ENCODE measurements at regions not wholly inside any gene's neighbourhood (a gene's known extent, or its start where the extent isn't known, plus 50 kb on each side); places are given as distances from the start of the nearest gene placed in this dataset.

DNA sequence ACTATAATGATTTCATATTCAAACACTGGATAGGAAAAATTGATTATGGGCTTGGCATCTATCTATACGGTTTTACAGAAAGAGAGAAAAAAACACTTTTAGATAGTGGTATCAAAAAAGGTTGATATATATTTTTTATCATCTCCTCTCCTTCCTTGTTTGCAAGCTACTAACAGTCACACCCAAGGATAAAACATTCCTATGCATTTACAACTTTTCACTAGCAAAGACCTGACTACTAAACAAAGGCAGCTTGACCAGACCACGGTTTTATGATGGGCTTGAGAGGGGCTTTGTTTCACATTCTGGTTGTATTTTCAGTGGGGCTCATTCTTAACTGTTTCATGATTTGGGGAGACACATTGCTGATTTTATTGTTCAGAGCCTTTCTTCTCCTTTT is 477.6 kb upstream of the CITED2 start:
- Mint-ChIP-seq H3K27me3 (ENCODE audit: low read depth) (no peaks in the 10 kb centered on the region), H3K27ac (peak overlapping the region; percentile 60 to 96 (median 66)), H3K4me1 (peaks cover 55% of the 10 kb centered on the region), H3K36me3 (ENCODE audit: low read depth) (peaks cover 11% of the 10 kb centered on the region), H3K9me3 (peaks cover 16% of the 10 kb centered on the region), H3K4me3 (no peak overlapping the region)
- TF ChIP-seq, protein P1, sequence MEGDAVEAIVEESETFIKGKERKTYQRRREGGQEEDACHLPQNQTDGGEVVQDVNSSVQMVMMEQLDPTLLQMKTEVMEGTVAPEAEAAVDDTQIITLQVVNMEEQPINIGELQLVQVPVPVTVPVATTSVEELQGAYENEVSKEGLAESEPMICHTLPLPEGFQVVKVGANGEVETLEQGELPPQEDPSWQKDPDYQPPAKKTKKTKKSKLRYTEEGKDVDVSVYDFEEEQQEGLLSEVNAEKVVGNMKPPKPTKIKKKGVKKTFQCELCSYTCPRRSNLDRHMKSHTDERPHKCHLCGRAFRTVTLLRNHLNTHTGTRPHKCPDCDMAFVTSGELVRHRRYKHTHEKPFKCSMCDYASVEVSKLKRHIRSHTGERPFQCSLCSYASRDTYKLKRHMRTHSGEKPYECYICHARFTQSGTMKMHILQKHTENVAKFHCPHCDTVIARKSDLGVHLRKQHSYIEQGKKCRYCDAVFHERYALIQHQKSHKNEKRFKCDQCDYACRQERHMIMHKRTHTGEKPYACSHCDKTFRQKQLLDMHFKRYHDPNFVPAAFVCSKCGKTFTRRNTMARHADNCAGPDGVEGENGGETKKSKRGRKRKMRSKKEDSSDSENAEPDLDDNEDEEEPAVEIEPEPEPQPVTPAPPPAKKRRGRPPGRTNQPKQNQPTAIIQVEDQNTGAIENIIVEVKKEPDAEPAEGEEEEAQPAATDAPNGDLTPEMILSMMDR (IDR thresholded peaks at IDR 0.05; ENCODE audit: unreplicated experiment in 3 of 3): no peak

DNA sequence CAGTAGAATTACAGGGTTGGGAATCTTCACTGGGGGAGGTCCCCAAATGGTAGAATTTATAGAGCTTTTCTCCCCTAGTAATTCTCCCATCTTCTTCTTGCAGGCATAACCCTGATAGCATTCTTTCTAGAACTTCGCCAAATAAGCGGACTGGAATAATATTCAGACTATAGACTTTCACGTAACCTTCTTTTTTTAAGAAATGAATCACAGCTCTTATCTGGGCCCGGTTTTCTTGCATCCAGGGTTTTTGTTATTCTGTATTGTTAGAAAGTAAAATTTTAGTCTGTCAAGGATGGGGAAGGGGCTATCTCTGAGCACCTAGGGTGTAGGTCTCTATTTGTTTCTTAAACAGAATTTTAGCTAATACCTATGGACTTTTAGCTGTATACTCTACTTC is 476.8 kb upstream of the CITED2 start:
- H3K4me3 Mint-ChIP-seq: no peak overlapping the region
- H3K4me1 Mint-ChIP-seq: peaks cover 55% of the 10 kb centered on the region
- H3K36me3 Mint-ChIP-seq (ENCODE audit: low read depth): peaks cover 11% of the 10 kb centered on the region
- peak overlapping the region in 1 of 3 experiments; percentile 60 for H3K27ac Mint-ChIP-seq
- TF ChIP-seq, protein P1 (IDR thresholded peaks at IDR 0.05; ENCODE audit: unreplicated experiment in 3 of 3): no peak
- no peaks in the 10 kb centered on the region for H3K27me3 Mint-ChIP-seq (ENCODE audit: low read depth)
- H3K9me3 Mint-ChIP-seq: peaks cover 16% of the 10 kb centered on the region

DNA sequence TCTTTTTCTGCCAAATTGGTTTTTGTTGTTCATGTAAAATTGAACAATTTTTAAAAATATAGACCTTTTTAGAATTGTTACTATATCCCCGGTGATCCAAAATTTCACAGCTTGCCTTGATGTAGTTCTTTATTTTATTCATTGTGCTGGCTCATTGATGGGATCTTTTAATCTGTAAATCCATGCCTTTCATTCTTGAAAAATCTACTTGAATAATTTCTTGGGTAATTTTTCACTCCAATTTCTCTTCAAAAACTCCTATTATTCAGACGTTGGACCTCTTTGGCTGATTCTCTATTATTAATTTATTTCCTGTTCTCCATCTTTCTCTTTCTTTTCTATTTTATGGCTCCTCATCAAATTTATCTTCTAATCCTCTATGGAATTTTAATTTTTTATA is 476.1 kb upstream of the CITED2 start:
- peaks cover 16% of the 10 kb centered on the region for H3K9me3 Mint-ChIP-seq

DNA sequence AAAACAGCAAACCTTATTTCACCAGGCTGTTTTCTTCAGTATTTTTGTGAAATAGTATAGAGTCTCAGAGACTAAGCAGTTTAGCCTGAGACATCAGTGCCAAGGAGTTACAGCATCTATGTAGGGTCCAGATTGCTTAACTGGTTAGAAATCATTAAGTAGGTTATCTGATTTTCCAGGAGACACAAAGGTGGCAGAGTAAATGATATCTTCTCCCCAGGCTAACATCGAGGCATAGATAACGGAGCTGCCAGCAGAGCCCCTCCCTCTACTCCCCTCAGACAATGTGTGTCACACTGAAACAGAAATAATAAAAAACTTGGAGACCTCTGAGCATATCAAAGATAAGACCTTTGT is 473.0 kb upstream of the CITED2 start:
- Mint-ChIP-seq H3K27me3 (ENCODE audit: low read depth) (no peaks in the 10 kb centered on the region), H3K4me3 (no peak overlapping the region), H3K27ac (peak overlapping the region; percentile 68 to 79 (median 72)), H3K36me3 (ENCODE audit: low read depth) (peaks cover 11% of the 10 kb centered on the region), H3K9me3 (peaks cover 16% of the 10 kb centered on the region), H3K4me1 (peaks cover 21% of the 10 kb centered on the region)
- TF ChIP-seq, protein P1 (IDR thresholded peaks at IDR 0.05; ENCODE audit: unreplicated experiment in 3 of 3): no peak

More for the DNA sequence above, 476.1 kb upstream of the CITED2 start:
- TF ChIP-seq, protein P1 (IDR thresholded peaks at IDR 0.05; ENCODE audit: unreplicated experiment in 3 of 3): no peak
- no peaks in the 10 kb centered on the region for H3K27me3 Mint-ChIP-seq (ENCODE audit: low read depth)
- H3K27ac Mint-ChIP-seq: no peak overlapping the region
- peaks cover 48% of the 10 kb centered on the region for H3K4me1 Mint-ChIP-seq
- H3K4me3 Mint-ChIP-seq: no peak overlapping the region
- peaks cover 11% of the 10 kb centered on the region for H3K36me3 Mint-ChIP-seq (ENCODE audit: low read depth)

DNA sequence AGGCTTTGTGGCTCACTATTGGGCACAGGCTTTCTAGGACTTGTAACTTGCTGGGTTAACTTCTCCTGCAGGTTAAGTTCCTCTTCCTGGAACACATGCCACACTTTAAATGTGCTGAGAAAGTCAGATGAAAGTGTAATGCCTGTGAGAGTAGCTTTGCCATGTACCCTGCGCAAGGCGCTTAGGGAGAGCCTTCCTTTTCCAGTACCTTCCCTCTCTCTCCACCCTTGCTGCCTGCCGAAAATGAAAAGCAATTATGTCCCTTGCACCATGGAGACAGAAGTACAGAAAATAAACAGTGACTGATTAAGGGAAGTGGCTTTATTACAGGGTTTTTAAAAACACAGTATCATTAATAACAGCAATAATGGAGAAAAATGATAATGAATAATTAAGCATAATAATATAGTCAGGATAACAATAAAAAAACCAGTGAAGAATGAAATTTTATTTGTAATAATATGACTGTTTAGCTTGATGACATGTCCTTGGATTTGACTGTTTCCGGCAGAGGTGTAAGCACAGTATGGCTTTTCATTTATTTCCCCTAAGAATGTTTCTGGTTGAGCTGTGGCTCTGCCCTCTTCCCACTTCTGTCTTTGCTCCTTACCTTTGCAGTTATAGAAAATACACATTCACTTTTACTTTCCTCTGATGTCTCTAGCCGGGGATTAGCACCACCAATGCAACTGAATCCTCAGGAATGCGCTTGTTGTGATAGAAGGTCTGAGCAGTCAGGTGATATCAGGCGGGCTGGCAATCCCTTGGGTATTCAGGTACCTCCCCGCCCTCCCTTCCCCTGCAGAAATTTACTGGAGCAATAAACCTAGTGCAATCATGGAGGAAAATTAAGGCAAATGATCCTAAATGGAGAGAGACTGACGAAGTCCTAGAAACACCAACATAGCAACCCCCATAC is 472.3 kb upstream of the CITED2 start:
- H3K27me3 Mint-ChIP-seq (ENCODE audit: low read depth): no peaks in the 10 kb centered on the region
- TF ChIP-seq, protein P1 (IDR thresholded peaks at IDR 0.05; ENCODE audit: unreplicated experiment in 3 of 3): no peak
- H3K4me3 Mint-ChIP-seq: no peak overlapping the region
- peaks cover 16% of the 10 kb centered on the region for H3K4me1 Mint-ChIP-seq
- H3K27ac Mint-ChIP-seq: peak overlapping the region; percentile 68 to 79 (median 72)
- H3K36me3 Mint-ChIP-seq (ENCODE audit: low read depth): peaks cover 11% of the 10 kb centered on the region
- H3K9me3 Mint-ChIP-seq: peaks cover 19% of the 10 kb centered on the region

DNA sequence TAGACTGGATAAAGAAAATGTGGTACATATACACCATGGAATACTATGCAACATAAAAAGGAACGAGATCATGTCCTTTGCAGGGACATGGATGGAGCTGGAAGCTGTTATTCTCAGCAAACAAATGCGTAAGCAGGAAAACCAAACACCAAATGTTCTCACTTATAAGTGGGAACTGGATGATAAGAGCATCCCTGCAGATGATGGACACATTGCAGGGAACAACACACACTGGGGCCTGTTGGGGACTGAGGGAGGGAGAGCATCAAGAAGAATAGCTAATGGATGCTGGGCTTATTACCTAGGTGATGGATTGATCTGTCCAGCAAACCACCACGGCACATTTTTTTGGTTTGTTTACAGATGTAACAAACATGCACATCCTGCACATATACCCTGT is 470.5 kb upstream of the CITED2 start:
- peaks cover 6% of the 10 kb centered on the region for H3K9me3 Mint-ChIP-seq
- no peak overlapping the region for H3K4me3 Mint-ChIP-seq
- peaks cover 13% of the 10 kb centered on the region for H3K4me1 Mint-ChIP-seq
- TF ChIP-seq, protein P1 (IDR thresholded peaks at IDR 0.05; ENCODE audit: unreplicated experiment in 3 of 3): no peak
- H3K36me3 Mint-ChIP-seq (ENCODE audit: low read depth): peaks cover 4% of the 10 kb centered on the region
- no peak overlapping the region for H3K27ac Mint-ChIP-seq
- H3K27me3 Mint-ChIP-seq (ENCODE audit: low read depth): no peaks in the 10 kb centered on the region

Measured in nephron (organoid).